H1 (cell line): ENCODE measurements at regions not wholly inside any gene's neighbourhood (a gene's known extent, or its start where the extent isn't known, plus 50 kb on each side); places are given as distances from the start of the nearest gene placed in this dataset.

Experiments used
- CTCF ChIA-PET: fragments of 300-600 bp; sonication (Branson Sonifier 250); formaldehyde crosslinking; loops from one replicate; lab custom pipeline; 2021; ENCODE audit not compliant: partially characterized antibody; lab: Charles Lee
- POLR2A ChIA-PET: fragments of 300-600 bp; sonication (Branson Sonifier 250); formaldehyde crosslinking; loops from one replicate; lab custom pipeline; 2021; ENCODE audit warnings: inconsistent platforms; ENCODE audit not compliant: partially characterized antibody; lab: Charles Lee
- DNase-seq, 2 experiments: peaks; one replicate each; pipeline versions ENCODE4 v3.0.0 to v3.0.0-alpha.2; 2010 to 2022; ENCODE audit warnings: low spot score in 2 of 2, low read depth in 1 of 2, mixed read lengths in 1 of 2
- FAIRE-seq: peaks from 2 replicates; lab custom pipeline; 2011; peaks lifted over from hg19 to GRCh38; lab: Jason Lieb, UNC
- H2AFZ ChIP-seq: 2 replicates; pipeline ENCODE4 v1.8.1; 2012; ENCODE audit warnings: low read length, inconsistent platforms
- H2AK5ac ChIP-seq: 2 replicates; pipeline ENCODE4 v1.6.1; 2013; ENCODE audit warnings: low read depth, low read length
- H2BK120ac ChIP-seq: replicated peaks from 2 replicates; pipeline ENCODE3; 2013; ENCODE audit warnings: low read depth, low read length, inconsistent platforms
- H2BK12ac ChIP-seq: 2 replicates; pipeline ENCODE4 v1.6.1; 2013; ENCODE audit warnings: low read depth, low read length
- H2BK15ac ChIP-seq: 2 replicates; pipeline ENCODE4 v1.6.1; 2013; ENCODE audit warnings: low read length
- H2BK20ac ChIP-seq: 2 replicates; pipeline ENCODE4 v1.6.1; 2013; ENCODE audit warnings: low read length
- H2BK5ac ChIP-seq: 2 replicates; pipeline ENCODE4 v1.6.1; 2013; ENCODE audit warnings: low read depth, low read length
- H3K14ac ChIP-seq: 2 replicates; pipeline ENCODE4 v1.6.1; 2013; ENCODE audit warnings: inconsistent platforms; ENCODE audit not compliant: insufficient read length
- H3K18ac ChIP-seq: 2 replicates; pipeline ENCODE4 v1.6.1; 2013; ENCODE audit warnings: low read length; ENCODE audit errors: extremely low read depth
- H3K23ac ChIP-seq: 2 replicates; pipeline ENCODE4 v1.6.1; 2013; ENCODE audit warnings: inconsistent platforms; ENCODE audit not compliant: insufficient read length
- H3K23me2 ChIP-seq: 2 replicates; pipeline ENCODE4 v1.6.1; 2013; ENCODE audit warnings: low read depth, low read length
- H3K27ac ChIP-seq: 2 replicates; pipeline ENCODE4 v1.6.1; 2011; ENCODE audit warnings: low read depth, low read length, inconsistent platforms
- H3K27me3 ChIP-seq, 4 experiments: replicated peaks in 1 of 4; 1 replicate in 1 of 4; 2 replicates in 3 of 4; pipeline versions ENCODE4 v1.6.1 to v1.8.1; 2011 to 2013; ENCODE audit warnings: low read length in 3 of 4, mild to moderate bottlenecking in 3 of 4, inconsistent platforms in 2 of 4, mixed read lengths in 2 of 4, moderate library complexity in 1 of 4; ENCODE audit not compliant: control insufficient read depth in 3 of 4, insufficient read depth in 3 of 4; ENCODE audit errors: extremely low read depth in 1 of 4
- H3K36me3 ChIP-seq, 4 experiments: 2 replicates each; pipeline versions ENCODE4 v1.6.1 to v1.8.1; 2011 to 2013; ENCODE audit warnings: mild to moderate bottlenecking in 4 of 4, low read length in 3 of 4, moderate library complexity in 2 of 4, control low read depth in 1 of 4, inconsistent platforms in 1 of 4; ENCODE audit not compliant: insufficient read depth in 4 of 4, control insufficient read depth in 2 of 4
- H3K4ac ChIP-seq: replicated peaks from 2 replicates; pipeline ENCODE3; 2013; ENCODE audit warnings: low read length, low read depth, mixed read lengths, inconsistent platforms; ENCODE audit not compliant: insufficient read length
- H3K4me1 ChIP-seq, 4 experiments: replicated peaks in 1 of 4; 1 replicate in 1 of 4; 2 replicates in 3 of 4; pipeline versions ENCODE4 v1.6.1 to v1.8.1; 2011 to 2013; ENCODE audit warnings: low read length in 3 of 4, inconsistent platforms in 2 of 4, mixed read lengths in 1 of 4; ENCODE audit not compliant: insufficient read depth in 4 of 4, control insufficient read depth in 3 of 4
- H3K4me2 ChIP-seq, 2 experiments: 2 replicates each; pipeline versions ENCODE4 v1.6.1 to v1.8.1; 2011 to 2013; ENCODE audit warnings: low read depth in 2 of 2, low read length in 2 of 2, control low read depth in 1 of 2, inconsistent platforms in 1 of 2, mild to moderate bottlenecking in 1 of 2; ENCODE audit not compliant: insufficient read depth in 1 of 2
- H3K4me3 ChIP-seq, 4 experiments: fragments of 200-600, 300-600 bp in 1 of 4; sonication (generic), shearing (Covaris generic), sonication (Bioruptor Twin) in 1 of 4; 2 replicates each; pipeline versions ENCODE4 v1.5.1 to v1.8.1; 2011 to 2016; ENCODE audit warnings: low read length in 4 of 4, low read depth in 3 of 4, control low read depth in 2 of 4, inconsistent platforms in 2 of 4, mild to moderate bottlenecking in 2 of 4, mixed read lengths in 1 of 4, moderate library complexity in 1 of 4; ENCODE audit not compliant: insufficient read depth in 2 of 4; ENCODE audit errors: extremely low read depth in 1 of 4
- H3K56ac ChIP-seq: replicated peaks from 2 replicates; pipeline ENCODE3; 2013; ENCODE audit warnings: low read depth, mild to moderate bottlenecking, mixed read lengths, low read length, inconsistent platforms; ENCODE audit not compliant: insufficient read length
- H3K79me1 ChIP-seq: 2 replicates; pipeline ENCODE4 v1.6.1; 2013; ENCODE audit warnings: low read depth, low read length, control low read depth
- H3K79me2 ChIP-seq, 2 experiments: 2 replicates each; pipeline versions ENCODE4 v1.6.1 to v1.8.1; 2012 to 2013; ENCODE audit warnings: low read length in 2 of 2, mild to moderate bottlenecking in 2 of 2, inconsistent platforms in 1 of 2; ENCODE audit not compliant: insufficient read depth in 2 of 2, control insufficient read depth in 1 of 2
- H3K9ac ChIP-seq, 4 experiments: replicated peaks in 1 of 4; 1 replicate in 1 of 4; 2 replicates in 3 of 4; pipeline versions ENCODE4 v1.6.1 to v1.8.1; 2011 to 2013; ENCODE audit warnings: low read depth in 3 of 4, low read length in 3 of 4, control low read depth in 2 of 4, mild to moderate bottlenecking in 2 of 4, moderate library complexity in 2 of 4, inconsistent platforms in 1 of 4; ENCODE audit errors: extremely low read depth in 1 of 4
- H3K9me3 ChIP-seq, 2 experiments: 2 replicates each; pipeline versions ENCODE4 v1.6.1 to v1.8.1; 2012 to 2013; ENCODE audit warnings: mild to moderate bottlenecking in 2 of 2, moderate library complexity in 2 of 2, control low read depth in 1 of 2, inconsistent platforms in 1 of 2, low read depth in 1 of 2, low read length in 1 of 2, mixed read lengths in 1 of 2; ENCODE audit not compliant: insufficient read depth in 2 of 2
- H4K20me1 ChIP-seq, 2 experiments: replicated peaks in 1 of 2; 2 replicates each; pipeline versions ENCODE3 to v1.8.1; 2011 to 2013; ENCODE audit warnings: inconsistent platforms in 2 of 2, low read length in 2 of 2, mild to moderate bottlenecking in 1 of 2; ENCODE audit not compliant: insufficient read depth in 2 of 2, control insufficient read depth in 1 of 2
- H4K5ac ChIP-seq: 2 replicates; pipeline ENCODE4 v1.6.1; 2013; ENCODE audit warnings: low read length, low read depth, mixed read lengths, inconsistent platforms; ENCODE audit not compliant: insufficient read length
- H4K8ac ChIP-seq: 2 replicates; pipeline ENCODE4 v1.8.0; 2013; ENCODE audit warnings: mild to moderate bottlenecking, moderate library complexity, low read length, inconsistent platforms; ENCODE audit not compliant: insufficient read depth; ENCODE audit errors: extremely low read depth
- H4K91ac ChIP-seq: replicated peaks from 2 replicates; pipeline ENCODE3; 2013; ENCODE audit warnings: low read length, mixed read lengths, inconsistent platforms; ENCODE audit not compliant: insufficient read length
- EP300 ChIP-seq, 2 experiments: IDR thresholded peaks; 1 replicate in 1 of 2; 2 replicates in 1 of 2; pipeline ENCODE4 v1.6.1; 2011 to 2012; ENCODE audit warnings: low read depth in 2 of 2, low read length in 2 of 2, mild to moderate bottlenecking in 2 of 2, borderline replicate concordance in 1 of 2, inconsistent platforms in 1 of 2, moderate library complexity in 1 of 2
- FOSL1 ChIP-seq: IDR thresholded peaks from 2 replicates; pipeline ENCODE4 v1.6.1; 2011; ENCODE audit warnings: mild to moderate bottlenecking, low read depth, low read length, moderate library complexity; ENCODE audit not compliant: insufficient read depth
- JUN ChIP-seq: IDR thresholded peaks from 2 replicates; pipeline ENCODE4 v1.6.1; 2011; ENCODE audit warnings: low read depth, mild to moderate bottlenecking, improper control_type of control experiment, low read length
- KDM5A ChIP-seq: fragments of 200-600 bp; IDR thresholded peaks from 2 replicates; pipeline ENCODE4 v1.7.1; 2012; ENCODE audit warnings: mild to moderate bottlenecking, low read length, inconsistent platforms, mixed read lengths
- POLR2A ChIP-seq, 2 experiments: IDR thresholded peaks; 1 replicate in 1 of 2; 2 replicates in 1 of 2; pipeline ENCODE4 v1.6.1; 2011; ENCODE audit warnings: low read depth in 2 of 2, low read length in 2 of 2, mild to moderate bottlenecking in 2 of 2; ENCODE audit errors: control extremely low read depth in 1 of 2
- POU5F1 ChIP-seq: IDR thresholded peaks from 2 replicates; pipeline ENCODE4 v1.6.1; 2011; ENCODE audit warnings: low read depth, mild to moderate bottlenecking, low read length, moderate library complexity
- RXRA ChIP-seq: IDR thresholded peaks from 2 replicates; pipeline ENCODE4 v1.6.1; 2011; ENCODE audit warnings: low read depth, mild to moderate bottlenecking, low read length, moderate library complexity; ENCODE audit not compliant: insufficient read depth
- SRF ChIP-seq: IDR thresholded peaks from 2 replicates; pipeline ENCODE4 v1.6.1; 2011; ENCODE audit warnings: mild to moderate bottlenecking, low read depth, low read length, moderate library complexity
- USF2 ChIP-seq: IDR thresholded peaks from 2 replicates; pipeline ENCODE4 v1.6.1; 2011; ENCODE audit warnings: low read length, improper control_type of control experiment
- WGBS, 2 experiments: shearing (Covaris generic) in 1 of 2; methylation state at CpG; one replicate each; pipeline versions ENCODE4 v1.1.6 to v1.1.7; 2013 to 2015; ENCODE audit warnings: low lambda C conversion rate in 2 of 2, mixed read lengths in 2 of 2, inconsistent platforms in 1 of 2, low coverage in 1 of 2, missing lambda C conversion rate in 1 of 2; ENCODE audit not compliant: insufficient replicate concordance in 2 of 2, insufficient coverage in 1 of 2, insufficient read length in 1 of 2; ENCODE audit errors: extremely low coverage in 1 of 2, missing lambda C conversion rate in 1 of 2; 5-methylcytosine and 5-hydroxymethylcytosine counted together

GRCh38 chr18:47526147-47526546 lies 274.7 kb upstream of the SKOR2 start:
- no peak overlapping the region for H3K56ac ChIP-seq
- H4K91ac ChIP-seq: no peak overlapping the region
- H3K9ac ChIP-seq: no peak overlapping the region
- no peak overlapping the region for H2BK5ac ChIP-seq
- H2BK20ac ChIP-seq: no peak overlapping the region
- no peak overlapping the region for H3K27ac ChIP-seq
- H2AFZ ChIP-seq: no peak overlapping the region
- 92% methylated on average over 13 of the region's 24 CpGs; no CpG with 5 or more reads in 1 of the 2 experiments for WGBS, 2 experiments
- FAIRE-seq (no peak), DNase-seq (no peak)
- no peaks in the 10 kb centered on the region for H3K79me2 ChIP-seq
- H3K23me2 ChIP-seq: no peaks in the 10 kb centered on the region
- ChIA-PET CTCF (interaction anchor here (0.6 to 1.5 kb wide), 3 partner anchors 31 to 307 kb away, joined by 3 to 4 read pairs (median 3); no protein-coding TSS in a partner anchor), POLR2A (interaction anchor here (0.6 kb wide), 1 partner anchor 9 kb away, joined by 4 read pairs; no protein-coding TSS in a partner anchor)
- H4K20me1 ChIP-seq: no peaks in the 10 kb centered on the region
- H3K23ac ChIP-seq: no peak overlapping the region
- no peak overlapping the region for H2BK12ac ChIP-seq
- no peak overlapping the region for H3K18ac ChIP-seq
- no peak overlapping the region for H3K4me3 ChIP-seq
- no peak overlapping the region for H2AK5ac ChIP-seq
- no peak overlapping the region for H3K4me2 ChIP-seq
- no peak overlapping the region; the same call in 1 of the 2 replicates for H4K8ac ChIP-seq
- no peaks in the 10 kb centered on the region for H3K27me3 ChIP-seq
- H2BK120ac ChIP-seq: no peak overlapping the region
- no peak overlapping the region for H3K14ac ChIP-seq
- H3K4ac ChIP-seq: no peak overlapping the region
- H4K5ac ChIP-seq: no peak overlapping the region
- no peaks in the 10 kb centered on the region for H3K9me3 ChIP-seq
- TF ChIP-seq SRF: no peak
- TF ChIP-seq POLR2A (IDR thresholded peaks at IDR 0.05; ENCODE audit: control extremely low read depth in 1 of 2, low read depth in 2 of 2, low read length in 2 of 2): no peak
- TF ChIP-seq EP300 (IDR thresholded peaks at IDR 0.05; ENCODE audit: borderline replicate concordance in 1 of 2, low read depth in 2 of 2, low read length in 2 of 2): no peak
- TF ChIP-seq RXRA: no peak
- no peak for TF ChIP-seq KDM5A
- no peak for TF ChIP-seq JUN
- no peak for TF ChIP-seq POU5F1
- no peak for TF ChIP-seq FOSL1
- TF ChIP-seq USF2: no peak
- 0 out of 7 replicates have a peak, but pooled peaks cover 0 to 3% (median 0%) of the 10 kb centered on the region in 4 experiments for H3K4me1 ChIP-seq
- H3K79me1 ChIP-seq: no peaks in the 10 kb centered on the region
- H2BK15ac ChIP-seq: no peak overlapping the region
- H3K36me3 ChIP-seq: no peaks in the 10 kb centered on the region
